HG02763 (cell line): ENCODE measurements at regions not wholly inside any gene's neighbourhood (a gene's known extent, or its start where the extent isn't known, plus 50 kb on each side); places are given as distances from the start of the nearest gene placed in this dataset.
A peak's percentile ranks its signal among the peaks of the same experiment; 100 is the strongest.
"Not testable (repeated sequence)": the region's sequence is repeated elsewhere in the genome, so short reads cannot be mapped to it uniquely, and the experiment has no call there.

ENCODE experiments used
- ATAC-seq: cut with Tn5 transposase; IDR thresholded peaks from one replicate; pipeline ENCODE4 v1.9.1; 2021; ENCODE audit warnings: mild to moderate bottlenecking, moderate library complexity; ENCODE audit not compliant: unreplicated experiment

DNA sequence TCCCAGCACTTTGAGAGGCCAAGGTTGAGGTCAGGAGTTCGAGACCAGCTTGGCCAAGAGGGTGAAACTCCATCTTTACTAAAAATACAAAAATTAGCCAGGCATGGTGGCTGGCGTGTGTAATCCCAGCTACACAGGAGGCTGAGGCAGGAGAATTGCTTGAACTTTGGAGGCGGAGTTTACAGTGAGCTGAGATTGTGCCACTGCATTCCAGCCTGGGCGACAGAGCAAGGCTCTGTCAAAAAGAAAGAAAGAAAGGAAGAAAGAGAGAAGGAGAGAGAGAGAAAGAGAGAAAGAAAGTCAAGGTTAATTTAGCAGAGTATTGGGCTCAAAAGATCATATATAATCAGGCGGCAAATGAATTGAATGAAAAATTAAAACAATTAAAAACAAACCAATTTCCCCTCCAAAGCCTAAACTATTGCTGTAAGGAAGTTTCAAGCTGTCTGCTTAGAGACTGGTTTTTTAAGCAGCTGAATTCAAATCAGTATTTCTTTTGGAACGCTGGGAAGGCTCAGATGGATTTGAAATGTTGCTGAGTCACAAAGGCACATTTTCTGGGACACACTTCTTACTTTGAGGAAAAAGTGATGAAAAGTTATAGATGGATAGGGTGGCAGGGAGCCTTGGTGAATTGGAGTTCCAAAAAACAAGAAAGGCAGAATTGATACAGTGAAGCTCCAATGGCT lies 81.3 kb upstream of the BHLHE40 start:
- no peak for ATAC-seq

- peak; percentile 89 for ATAC-seq
These were observed 80.6 kb upstream of the BHLHE40 start for GRCh38 chr3:4898454-4899313.

DNA sequence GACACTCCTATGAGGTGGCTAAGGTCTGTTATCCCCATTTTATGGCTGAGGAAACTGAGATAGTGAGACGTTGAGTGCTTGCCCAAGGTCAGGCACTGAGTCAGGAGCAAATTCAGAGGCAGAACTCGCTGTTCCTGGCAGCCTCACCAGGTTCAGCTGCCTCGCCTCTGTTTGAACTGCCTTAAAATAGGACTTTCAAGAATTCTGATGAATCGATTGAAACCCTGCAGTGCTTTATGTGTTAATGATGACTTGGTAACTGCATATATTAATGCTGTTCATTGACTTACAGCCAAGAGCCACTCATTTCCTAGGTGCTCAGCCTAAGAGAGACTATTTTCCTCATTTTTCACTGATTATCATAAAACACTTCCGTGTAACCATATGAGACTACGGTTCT lies 79.5 kb upstream of the BHLHE40 start:
- ATAC-seq: no peak

DNA sequence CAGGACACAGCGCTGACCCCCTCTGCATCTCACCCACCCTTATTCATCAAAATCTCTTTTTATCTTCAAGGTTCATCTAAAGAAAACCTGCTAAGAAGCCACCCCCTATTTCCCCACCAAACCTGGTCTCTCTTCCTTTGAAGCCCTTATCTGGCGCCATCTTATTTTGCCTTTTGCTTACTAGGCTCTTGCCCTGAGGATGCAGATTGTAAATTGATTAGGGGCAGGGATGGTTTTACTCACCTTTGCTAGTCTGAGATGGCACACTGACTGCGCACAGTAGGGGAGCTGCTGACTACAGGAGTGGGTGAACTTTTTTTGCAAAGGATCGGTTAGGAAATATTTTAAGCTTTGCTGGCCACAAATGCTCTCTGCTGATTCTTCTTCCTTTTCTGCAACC lies 78.9 kb upstream of the BHLHE40 start:
- no peak for ATAC-seq

DNA sequence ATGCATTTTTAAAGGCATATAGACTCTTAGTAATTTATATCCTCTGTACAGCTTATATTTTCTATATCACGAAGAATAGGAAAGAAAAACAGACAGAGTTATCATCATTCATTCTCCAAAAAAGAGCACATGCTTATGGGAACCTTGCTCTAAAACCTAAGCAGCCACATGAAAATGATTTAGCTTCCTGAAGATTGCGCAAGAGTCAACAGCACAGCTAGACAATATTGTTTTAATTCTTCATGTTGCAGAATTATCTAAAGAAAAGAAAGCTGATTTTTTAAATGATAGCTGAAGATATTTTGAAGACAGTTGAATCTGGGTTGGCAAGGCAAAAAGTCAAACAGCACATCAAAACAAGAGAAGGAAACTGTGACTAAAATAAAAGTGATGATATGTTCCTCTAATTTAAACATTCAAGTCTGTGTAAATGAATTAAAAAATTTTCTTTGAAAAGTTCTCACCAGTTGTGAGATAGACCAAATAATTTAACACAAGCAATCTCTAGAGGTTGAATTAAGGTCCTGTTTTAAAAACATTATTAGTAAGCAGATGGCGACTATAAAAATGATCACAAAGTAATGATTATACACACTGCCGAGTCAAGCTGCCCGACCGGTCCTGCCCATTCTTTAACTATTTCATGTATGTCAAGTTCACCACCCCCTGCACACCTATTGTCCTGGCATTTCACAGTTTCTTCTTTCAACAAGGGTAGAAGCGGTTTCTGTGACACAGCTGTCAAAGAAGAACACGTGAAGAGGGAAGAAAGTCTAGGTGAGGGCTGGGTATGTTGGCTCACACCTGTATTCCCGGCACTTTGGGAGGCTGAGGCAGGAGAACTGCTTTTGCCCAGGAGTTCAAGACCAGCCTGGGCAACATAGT lies 74.2 kb upstream of the BHLHE40 start:
- no peak for ATAC-seq

GRCh38 chr3:4906107-4906621 lies 73.1 kb upstream of the BHLHE40 start:
- no peak for ATAC-seq

GRCh38 chr3:4907050-4907449 lies 72.2 kb upstream of the BHLHE40 start:
- ATAC-seq: no peak

DNA sequence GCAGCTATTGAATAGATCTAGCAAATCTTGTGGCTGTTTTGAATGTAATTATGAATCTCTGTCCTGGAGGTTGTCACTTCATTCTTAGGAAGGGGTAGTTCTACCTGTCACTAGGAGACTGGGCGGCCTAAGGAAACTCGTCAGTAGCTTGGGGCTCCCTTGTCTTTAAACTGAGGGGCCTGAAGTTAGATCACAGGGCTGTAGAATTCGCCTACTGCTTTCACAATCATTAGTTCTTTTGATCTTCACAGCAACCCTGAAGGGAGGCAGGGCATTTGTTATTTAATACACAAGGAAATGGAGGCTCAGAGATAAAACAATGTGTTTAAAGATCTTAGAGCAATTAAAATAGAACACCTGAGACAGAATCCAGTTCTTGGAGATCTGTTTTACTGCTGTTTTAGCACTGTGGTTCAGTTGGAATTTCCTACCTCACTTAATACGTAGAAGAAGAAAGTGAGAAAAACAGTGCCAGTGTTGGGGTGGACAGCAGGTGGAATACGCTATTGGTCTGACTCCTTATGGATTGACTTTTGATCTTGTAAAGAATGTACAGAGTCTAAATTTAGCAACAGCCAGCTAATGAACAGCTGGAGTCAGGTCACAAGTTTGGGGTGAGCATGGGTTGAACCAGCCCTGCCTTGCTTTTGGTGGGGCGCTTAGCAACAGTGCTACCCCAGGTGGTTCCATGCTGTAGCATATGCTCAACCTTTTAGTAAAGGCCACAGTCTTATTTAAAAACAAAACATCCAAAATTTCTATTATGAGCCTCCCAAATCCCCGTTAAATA lies 71.4 kb upstream of the BHLHE40 start:
- no peak for ATAC-seq

DNA sequence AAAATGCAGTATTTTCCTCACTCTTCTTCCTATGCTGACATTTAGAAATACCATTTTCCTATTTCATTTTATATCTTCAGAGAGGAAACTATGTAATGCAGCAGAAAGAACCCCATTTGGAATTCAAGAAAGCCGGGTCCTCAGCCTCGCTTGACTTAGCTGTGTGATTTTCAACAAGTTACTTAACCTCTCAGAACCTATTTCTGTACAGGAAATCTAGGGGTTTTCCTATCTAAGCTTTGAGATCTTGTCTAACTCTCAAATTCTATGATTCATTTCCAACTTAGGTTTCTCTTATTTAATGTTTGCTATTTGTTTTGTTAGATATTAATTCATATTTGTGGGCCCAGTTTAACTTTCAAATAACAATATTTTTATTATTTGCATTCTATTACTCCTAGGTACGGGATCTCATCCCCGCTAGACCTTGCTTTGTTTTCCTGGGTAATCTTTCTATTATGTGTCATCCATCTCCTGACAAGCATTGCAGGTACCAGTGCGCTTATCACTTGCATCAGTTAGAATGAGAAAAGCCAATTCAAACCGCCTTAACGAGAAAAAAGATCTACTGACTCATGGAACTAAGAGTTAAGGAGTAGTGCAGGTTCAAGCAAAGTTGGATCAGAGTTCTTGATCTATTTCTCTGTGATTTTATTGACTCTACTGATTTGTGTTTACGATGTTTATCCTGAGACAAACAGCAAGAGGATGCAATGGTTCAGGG lies 70.6 kb upstream of the BHLHE40 start:
- ATAC-seq: no peak

DNA sequence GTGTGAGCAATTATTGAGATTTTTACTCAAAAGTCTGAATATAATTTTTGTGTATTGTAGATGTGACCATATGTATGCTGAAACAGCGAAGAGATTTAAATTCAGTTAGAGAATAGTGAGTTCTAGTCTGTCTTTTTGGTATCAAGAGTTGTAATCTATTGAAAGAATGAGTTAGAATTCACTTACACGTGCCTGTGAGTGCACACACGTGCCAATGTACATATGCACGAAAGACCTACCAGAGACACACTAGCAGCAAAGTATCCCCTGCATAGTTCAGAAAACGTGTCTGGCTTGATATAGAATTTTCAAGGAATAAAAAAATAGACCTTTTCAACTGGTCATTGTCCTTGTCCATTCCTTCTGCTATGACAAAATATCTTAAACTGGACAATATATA lies 64.8 kb upstream of the BHLHE40 start:
- ATAC-seq: no peak

DNA sequence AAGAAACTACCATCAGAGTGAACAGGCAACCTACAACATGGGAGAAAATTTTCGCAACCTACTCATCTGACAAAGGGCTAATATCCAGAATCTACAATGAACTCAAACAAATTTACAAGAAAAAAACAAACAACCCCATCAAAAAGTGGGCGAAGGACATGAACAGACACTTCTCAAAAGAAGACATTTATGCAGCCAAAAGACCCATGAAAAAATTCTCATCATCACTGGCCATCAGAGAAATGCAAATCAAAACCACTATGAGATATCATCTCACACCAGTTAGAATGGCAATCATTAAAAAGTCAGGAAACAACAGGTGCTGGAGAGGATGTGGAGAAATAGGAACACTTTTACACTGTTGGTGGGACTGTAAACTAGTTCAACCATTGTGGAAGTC lies 57.6 kb upstream of the BHLHE40 start:
- not testable (repeated sequence) for ATAC-seq

DNA sequence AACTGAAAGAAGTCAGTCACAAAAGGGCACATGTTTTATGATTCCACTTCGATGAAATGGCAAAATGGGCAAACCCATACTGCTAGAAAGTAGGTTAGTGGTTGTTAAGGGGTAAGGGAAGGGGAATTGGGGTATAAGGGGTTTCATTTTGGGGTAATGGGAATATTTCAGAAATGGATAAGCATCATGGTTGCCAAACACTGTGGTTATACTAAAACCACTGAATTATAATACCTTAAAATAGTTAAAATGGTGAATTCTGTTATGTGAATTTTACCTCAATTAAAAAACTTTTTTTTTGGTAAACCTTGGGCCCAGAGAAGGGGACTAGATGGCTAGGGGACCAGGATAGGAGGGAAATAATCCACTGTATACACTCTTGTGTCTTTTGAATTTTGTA lies 52.3 kb upstream of the BHLHE40 start:
- ATAC-seq: no peak

- ATAC-seq: no peak
These were observed 50.9 kb upstream of the BHLHE40 start for GRCh38 chr3:4928277-4928789.
